Central memory CD8-positive, alpha-beta T cell (primary cell): ENCODE measurements at regions not wholly inside any gene's neighbourhood (a gene's known extent, or its start where the extent isn't known, plus 50 kb on each side); places are given as distances from the start of the nearest gene placed in this dataset.

ENCODE experiments used
- ATAC-seq: fragments of 150-1000 bp; cut with Tn5 transposase; replicated peaks from 2 replicates; pipeline ENCODE4 v1.10.0; 2022; ENCODE audit warnings: mild to moderate bottlenecking, moderate FRiP score, moderate number of reproducible peaks; ENCODE audit not compliant: poor library complexity, severe bottlenecking; ENCODE audit errors: extremely low read depth
- DNase-seq, 2 donors: peaks; one replicate each; pipeline ENCODE4 v3.0.0; 2021; ENCODE audit warnings: low spot score in 2 of 2
- H3K27ac Mint-ChIP-seq: one replicate; pipeline ENCODE4 v1.8.0; 2022; ENCODE audit warnings: low read depth, mild to moderate bottlenecking, moderate library complexity, mixed read lengths
- H3K27me3 Mint-ChIP-seq: one replicate; pipeline ENCODE4 v1.8.0; 2022; ENCODE audit warnings: mixed read lengths
- H3K36me3 Mint-ChIP-seq: one replicate; pipeline ENCODE4 v1.8.0; 2022; ENCODE audit warnings: mild to moderate bottlenecking, moderate library complexity, mixed read lengths; ENCODE audit not compliant: insufficient read depth
- H3K4me1 Mint-ChIP-seq: one replicate; pipeline ENCODE4 v1.8.0; 2022; ENCODE audit warnings: mixed read lengths
- H3K4me3 Mint-ChIP-seq: one replicate; pipeline ENCODE4 v1.8.0; 2022; ENCODE audit warnings: mild to moderate bottlenecking, moderate library complexity, mixed read lengths
- H3K9me3 Mint-ChIP-seq: one replicate; pipeline ENCODE4 v1.8.0; 2022; ENCODE audit warnings: mixed read lengths

GRCh38 chr19:30156646-30157045 lies 214.6 kb downstream of the URI1 start:
- H3K27me3 Mint-ChIP-seq = peaks cover 24% of the 10 kb centered on the region
- no peak overlapping the region for H3K4me3 Mint-ChIP-seq
- no peaks in the 10 kb centered on the region for H3K9me3 Mint-ChIP-seq
- H3K36me3 Mint-ChIP-seq = no peaks in the 10 kb centered on the region
- H3K27ac Mint-ChIP-seq = no peak overlapping the region
- ATAC-seq (no peak), DNase-seq (no peak)
- no peaks in the 10 kb centered on the region for H3K4me1 Mint-ChIP-seq

GRCh38 chr19:30158067-30158892 lies 213.9 kb upstream of the ZNF536 start:
- ATAC-seq (no peak), DNase-seq (no peak)
- Mint-ChIP-seq H3K9me3 (peaks cover 6% of the 10 kb centered on the region), H3K4me3 (no peak overlapping the region), H3K27me3 (peaks cover 29% of the 10 kb centered on the region), H3K27ac (no peak overlapping the region), H3K4me1 (no peaks in the 10 kb centered on the region), H3K36me3 (no peaks in the 10 kb centered on the region)

GRCh38 chr19:30158893-30159245 lies 213.3 kb upstream of the ZNF536 start:
- no peak for ATAC-seq
- no peak overlapping the region for H3K4me3 Mint-ChIP-seq
- H3K36me3 Mint-ChIP-seq = no peaks in the 10 kb centered on the region
- peaks cover 32% of the 10 kb centered on the region for H3K27me3 Mint-ChIP-seq
- peaks cover 8% of the 10 kb centered on the region for H3K9me3 Mint-ChIP-seq
- no peak overlapping the region for H3K27ac Mint-ChIP-seq
- no peaks in the 10 kb centered on the region for H3K4me1 Mint-ChIP-seq
- no peak for DNase-seq

- Mint-ChIP-seq H3K9me3 (peaks cover 8% of the 10 kb centered on the region), H3K36me3 (no peaks in the 10 kb centered on the region), H3K27me3 (peaks cover 24% of the 10 kb centered on the region), H3K4me3 (no peak overlapping the region), H3K4me1 (no peaks in the 10 kb centered on the region), H3K27ac (no peak overlapping the region)
- DNase-seq (no peak), ATAC-seq (no peak)
Measured at GRCh38 chr19:30159636-30160035, 212.5 kb upstream of the ZNF536 start.

- no peak for DNase-seq
- H3K27me3 Mint-ChIP-seq = peaks cover 20% of the 10 kb centered on the region
- H3K27ac Mint-ChIP-seq = no peak overlapping the region
- no peaks in the 10 kb centered on the region for H3K4me1 Mint-ChIP-seq
- no peaks in the 10 kb centered on the region for H3K36me3 Mint-ChIP-seq
- H3K4me3 Mint-ChIP-seq = no peak overlapping the region
- peaks cover 8% of the 10 kb centered on the region for H3K9me3 Mint-ChIP-seq
- no peak for ATAC-seq
Measured at GRCh38 chr19:30160426-30160825, 211.8 kb upstream of the ZNF536 start.

- no peak overlapping the region for H3K27ac Mint-ChIP-seq
- H3K27me3 Mint-ChIP-seq = peaks cover 13% of the 10 kb centered on the region
- H3K4me1 Mint-ChIP-seq = no peaks in the 10 kb centered on the region
- peaks cover 8% of the 10 kb centered on the region for H3K9me3 Mint-ChIP-seq
- no peaks in the 10 kb centered on the region for H3K36me3 Mint-ChIP-seq
- no peak for ATAC-seq
- H3K4me3 Mint-ChIP-seq = no peak overlapping the region
- DNase-seq = no peak
Measured at GRCh38 chr19:30161021-30161655, 211.0 kb upstream of the ZNF536 start.

GRCh38 chr19:30161770-30162169 lies 210.4 kb upstream of the ZNF536 start:
- Mint-ChIP-seq H3K27me3 (peaks cover 9% of the 10 kb centered on the region), H3K4me3 (no peak overlapping the region), H3K4me1 (no peaks in the 10 kb centered on the region), H3K36me3 (no peaks in the 10 kb centered on the region), H3K9me3 (peaks cover 8% of the 10 kb centered on the region), H3K27ac (no peak overlapping the region)
- DNase-seq (no peak), ATAC-seq (no peak)

GRCh38 chr19:30162718-30163117 lies 209.5 kb upstream of the ZNF536 start:
- H3K4me3 Mint-ChIP-seq = no peak overlapping the region
- no peaks in the 10 kb centered on the region for H3K36me3 Mint-ChIP-seq
- no peak for ATAC-seq
- no peaks in the 10 kb centered on the region for H3K4me1 Mint-ChIP-seq
- no peak overlapping the region for H3K27ac Mint-ChIP-seq
- H3K9me3 Mint-ChIP-seq = peaks cover 8% of the 10 kb centered on the region
- no peak for DNase-seq
- peaks cover 9% of the 10 kb centered on the region for H3K27me3 Mint-ChIP-seq

- Mint-ChIP-seq H3K4me3 (no peak overlapping the region), H3K36me3 (no peaks in the 10 kb centered on the region), H3K27ac (no peak overlapping the region), H3K9me3 (peaks cover 8% of the 10 kb centered on the region), H3K4me1 (no peaks in the 10 kb centered on the region), H3K27me3 (peaks cover 9% of the 10 kb centered on the region)
- DNase-seq (no peak), ATAC-seq (no peak)
Measured at GRCh38 chr19:30163663-30164062, 208.5 kb upstream of the ZNF536 start.

GRCh38 chr19:30165228-30165813 lies 206.9 kb upstream of the ZNF536 start:
- no peak for DNase-seq
- Mint-ChIP-seq H3K4me1 (no peaks in the 10 kb centered on the region), H3K9me3 (peaks cover 8% of the 10 kb centered on the region), H3K4me3 (no peak overlapping the region), H3K27ac (no peak overlapping the region), H3K36me3 (no peaks in the 10 kb centered on the region), H3K27me3 (peaks cover 9% of the 10 kb centered on the region)
- ATAC-seq = no peak

- Mint-ChIP-seq H3K27ac (no peak overlapping the region), H3K4me1 (no peaks in the 10 kb centered on the region), H3K4me3 (no peak overlapping the region), H3K9me3 (peaks cover 8% of the 10 kb centered on the region), H3K36me3 (no peaks in the 10 kb centered on the region), H3K27me3 (peaks cover 9% of the 10 kb centered on the region)
- ATAC-seq = no peak
- DNase-seq = no peak
Measured at GRCh38 chr19:30167206-30167868, 204.8 kb upstream of the ZNF536 start.

- H3K4me1 Mint-ChIP-seq = no peaks in the 10 kb centered on the region
- DNase-seq = no peak
- no peaks in the 10 kb centered on the region for H3K36me3 Mint-ChIP-seq
- H3K4me3 Mint-ChIP-seq = no peak overlapping the region
- H3K27me3 Mint-ChIP-seq = peaks cover 5% of the 10 kb centered on the region
- no peak overlapping the region for H3K27ac Mint-ChIP-seq
- no peak for ATAC-seq
- H3K9me3 Mint-ChIP-seq = peaks cover 3% of the 10 kb centered on the region
Measured at GRCh38 chr19:30167976-30168635, 204.1 kb upstream of the ZNF536 start.
